ENCODE measurements at regions not wholly inside any gene's neighbourhood (a gene's known extent, or its start where the extent isn't known, plus 50 kb on each side); places are given as distances from the start of the nearest gene placed in this dataset.

- no peak for FAIRE-seq
- CTCF ChIA-PET = interaction anchor here (0.5 to 1.0 kb wide), 2 partner anchors 356 to 379 kb away, joined by 3 read pairs; no protein-coding TSS in a partner anchor
- no peaks in the 10 kb centered on the region for H4K20me1 ChIP-seq (ENCODE audit: control insufficient read depth, insufficient read depth)
These were observed 151.8 kb upstream of the ADRA1B start for GRCh38 chr5:159764283-159765134.

More at GRCh38 chr5:159764283-159765134, 151.8 kb upstream of the ADRA1B start:
- TF ChIP-seq FOS (IDR thresholded peaks at IDR 0.05; ENCODE audit: borderline replicate concordance, extremely low read depth, insufficient read length) (no peak), SPI1 (IDR thresholded peaks at IDR 0.05; ENCODE audit: borderline replicate concordance, insufficient read depth, low read depth, low read length) (no peak), IRF4 (IDR thresholded peaks at IDR 0.05; ENCODE audit: low read depth, low read length) (no peak), NFYA (IDR thresholded peaks at IDR 0.05; ENCODE audit: borderline replicate concordance, low read depth, low read length) (no peak), ZNF217 (IDR thresholded peaks at IDR 0.05) (no peak), PAX8 (IDR thresholded peaks at IDR 0.05) (no peak), MYC (IDR thresholded peaks at IDR 0.05; ENCODE audit: insufficient read depth, insufficient read length, insufficient replicate concordance, low read length, severe bottlenecking) (no peak), SMAD1 (IDR thresholded peaks at IDR 0.05; ENCODE audit: low read depth, partially characterized antibody) (no peak), ZNF384 (IDR thresholded peaks at IDR 0.05; ENCODE audit: borderline replicate concordance, low read depth, low read length) (no peak), CHD1 (IDR thresholded peaks at IDR 0.05; ENCODE audit: low read depth, low read length) (no peak), NKRF (conservative IDR thresholded peaks at IDR 0.05) (no peak), HDAC6 (IDR thresholded peaks at IDR 0.05; ENCODE audit: unreplicated experiment) (no peak), PAX5 (IDR thresholded peaks at IDR 0.05; ENCODE audit: borderline replicate concordance, low read depth, low read length) (no peak), ZZZ3 (IDR thresholded peaks at IDR 0.05; ENCODE audit: control insufficient read depth, insufficient read length, low read depth) (no peak), BCL3 (IDR thresholded peaks at IDR 0.05; ENCODE audit: borderline replicate concordance, insufficient read depth, low read depth, low read length, poor library complexity, severe bottlenecking) (no peak), GABPA (IDR thresholded peaks at IDR 0.05; ENCODE audit: low read depth) (no peak), NFYB (IDR thresholded peaks at IDR 0.05; ENCODE audit: insufficient read depth, low read depth, low read length) (no peak), TCF12 (IDR thresholded peaks at IDR 0.05; ENCODE audit: low read depth, low read length) (no peak), RCOR1 (conservative IDR thresholded peaks at IDR 0.05; ENCODE audit: low read depth, low read length) (no peak)
- ChIA-PET POLR2A (no interaction called here), RAD21 (ENCODE audit: unreplicated experiment) (no interaction called here), SMC1A (ENCODE audit: uncharacterized antibody, unreplicated experiment) (no interaction called here)
- no peak overlapping the region for H3K4me2 ChIP-seq (ENCODE audit: control insufficient read depth, insufficient read depth)
- no peaks in the 10 kb centered on the region for H3K36me3 ChIP-seq (ENCODE audit: control insufficient read depth in 2 of 2, insufficient read depth in 2 of 2, low read length in 1 of 2)
- in situ Hi-C loops (cut with MboI) = no loop called here
- no peak overlapping the region for H3K9ac ChIP-seq (ENCODE audit: control insufficient read depth, insufficient read depth, low read length)
- H2AFZ ChIP-seq (ENCODE audit: control insufficient read depth, low read depth, low read length) = no peak overlapping the region
- DNase-seq (ENCODE audit: low read depth, low spot score) (no peak), ATAC-seq (no peak)
- no peaks in the 10 kb centered on the region for H3K79me2 ChIP-seq (ENCODE audit: control insufficient read depth, insufficient read depth, low read length)
- H3K9me3 ChIP-seq (replicated peaks; ENCODE audit: control insufficient read depth, insufficient read depth, low read length) = no peaks in the 10 kb centered on the region
- BruUV-seq (replicated peaks) = no TSS peak
- peaks cover 0 to 4% of the 10 kb centered on the region in 2 experiments; a peak in 3 of 4 replicates for H3K27me3 ChIP-seq (replicated peaks in 1 of 2; ENCODE audit: control insufficient read depth in 2 of 2, insufficient read depth in 2 of 2, low read length in 1 of 2)
- H3K4me1 ChIP-seq (ENCODE audit: control insufficient read depth, insufficient read depth, low read length) = no peaks in the 10 kb centered on the region
- H3K4me3 ChIP-seq = no peak overlapping the region
- H3K27ac ChIP-seq (ENCODE audit: control insufficient read depth, insufficient read depth) = no peak overlapping the region
- intact Hi-C loops (cut with micrococcal nuclease; ENCODE audit: unreplicated experiment) = loop anchor here (10.0 kb wide), 1 partner anchor 440 kb away; no protein-coding TSS in a partner anchor
- 35% methylated on average over 7 of the region's 7 CpGs for WGBS (ENCODE audit: insufficient coverage, insufficient replicate concordance, low lambda C conversion rate, missing lambda C conversion rate)

Data from GM12878 (cell line).